Gastroesophageal sphincter (tissue), 4 donors: ENCODE measurements at regions not wholly inside any gene's neighbourhood (a gene's known extent, or its start where the extent isn't known, plus 50 kb on each side); places are given as distances from the start of the nearest gene placed in this dataset.

Experiments
- ATAC-seq: fragments of 150-250 bp; one replicate; pipeline ENCODE4 v1.9.1; 2016; ENCODE audit warnings: mild to moderate bottlenecking, moderate library complexity
- H3K27ac ChIP-seq, 4 donors: fragments of 200-600 bp; sonication (generic) in 3 of 4; 1 replicate in 3 of 4; 2 replicates in 1 of 4; pipeline ENCODE4 v1.5.1; 2016 to 2019
- H3K27me3 ChIP-seq: fragments of 200-600 bp; sonication (generic); one replicate; pipeline ENCODE4 v1.5.1; 2019
- H3K36me3 ChIP-seq, 2 donors: fragments of 200-600 bp; sonication (generic); one replicate each; pipeline ENCODE4 v1.5.1; 2019; ENCODE audit warnings: control low read depth in 1 of 2
- H3K4me1 ChIP-seq, 3 donors: fragments of 200-600 bp; sonication (generic); 1 replicate in 2 of 3; 2 replicates in 1 of 3; pipeline ENCODE4 v1.5.1; 2016 to 2019; ENCODE audit warnings: control low read depth in 2 of 3
- H3K4me3 ChIP-seq, 2 donors: fragments of 200-600 bp; sonication (generic); one replicate each; pipeline ENCODE4 v1.5.1; 2019; ENCODE audit warnings: mild to moderate bottlenecking in 1 of 2, moderate library complexity in 1 of 2
- H3K9me3 ChIP-seq, 3 donors: fragments of 200-600 bp; sonication (generic); one replicate each; pipeline ENCODE4 v1.5.1; 2017 to 2019; ENCODE audit warnings: control low read depth in 2 of 3
- CTCF ChIP-seq, 4 experiments: fragments of 200-600 bp in 2 of 4; fragments of 450-650 bp in 2 of 4; sonication (generic) in 1 of 4; IDR thresholded peaks; one replicate each; pipeline ENCODE4 v1.5.1; 2017 to 2019; ENCODE audit warnings: antibody characterized with exemption in 4 of 4, mild to moderate bottlenecking in 2 of 4, moderate library complexity in 2 of 4
- EP300 ChIP-seq: sonication (generic); formaldehyde crosslinking; IDR thresholded peaks from one replicate; pipeline ENCODE4 v1.6.1; 2017; ENCODE audit warnings: antibody characterized with exemption, mild to moderate bottlenecking
- POLR2A ChIP-seq, 2 donors: fragments of 450-650 bp; IDR thresholded peaks; one replicate each; pipeline ENCODE4 v1.6.1; 2017; ENCODE audit warnings: antibody characterized with exemption in 2 of 2, mild to moderate bottlenecking in 2 of 2, moderate library complexity in 1 of 2
- POLR2AphosphoS5 ChIP-seq: sonication (generic); formaldehyde crosslinking; IDR thresholded peaks from one replicate; pipeline ENCODE4 v1.6.1; 2017; ENCODE audit warnings: antibody characterized with exemption
- WGBS, 2 donors: methylation state at CpG; one replicate each; pipeline ENCODE4 v1.1.5; 2018; ENCODE audit warnings: low coverage in 1 of 2; 5-methylcytosine and 5-hydroxymethylcytosine counted together

DNA sequence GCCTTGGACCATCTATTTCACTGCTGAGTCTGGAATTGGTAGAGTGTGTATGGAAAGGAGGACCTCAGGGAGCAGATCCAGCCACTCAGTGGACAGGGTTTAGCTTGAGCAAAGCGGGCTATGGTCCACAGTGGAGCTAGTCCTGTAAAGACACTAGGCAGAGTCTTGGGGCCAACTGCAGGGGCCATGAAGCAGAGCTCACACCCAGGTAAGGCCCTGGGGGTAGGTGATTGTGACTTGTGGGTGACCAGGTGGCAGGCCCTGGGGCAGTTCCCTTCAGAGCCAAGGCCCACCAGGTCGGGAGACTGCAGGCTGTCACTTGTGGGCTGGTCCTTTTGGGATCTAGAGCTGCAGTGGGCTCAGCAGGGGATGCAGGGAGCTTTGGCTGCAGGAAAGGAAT, 80.8 kb upstream of the EPHB3 start:
- TF ChIP-seq POLR2A (IDR thresholded peaks at IDR 0.05) (no peak), POLR2AphosphoS5 (no peak), EP300 (no peak), CTCF (IDR thresholded peaks at IDR 0.05) (no peak)
- H3K4me1 ChIP-seq: no peaks in the 10 kb centered on the region
- no peaks in the 10 kb centered on the region for H3K36me3 ChIP-seq
- WGBS, 2 donors: 90% methylated on average over 2 of the region's 2 CpGs; no CpG with 5 or more reads in 1 of the 2 donors
- no peak for ATAC-seq
- peaks cover 34% of the 10 kb centered on the region for H3K27me3 ChIP-seq
- peaks cover 0 to 9% (median 0%) of the 10 kb centered on the region in 3 donors for H3K9me3 ChIP-seq
- H3K4me3 ChIP-seq: no peak overlapping the region
- H3K27ac ChIP-seq: no peak overlapping the region

DNA sequence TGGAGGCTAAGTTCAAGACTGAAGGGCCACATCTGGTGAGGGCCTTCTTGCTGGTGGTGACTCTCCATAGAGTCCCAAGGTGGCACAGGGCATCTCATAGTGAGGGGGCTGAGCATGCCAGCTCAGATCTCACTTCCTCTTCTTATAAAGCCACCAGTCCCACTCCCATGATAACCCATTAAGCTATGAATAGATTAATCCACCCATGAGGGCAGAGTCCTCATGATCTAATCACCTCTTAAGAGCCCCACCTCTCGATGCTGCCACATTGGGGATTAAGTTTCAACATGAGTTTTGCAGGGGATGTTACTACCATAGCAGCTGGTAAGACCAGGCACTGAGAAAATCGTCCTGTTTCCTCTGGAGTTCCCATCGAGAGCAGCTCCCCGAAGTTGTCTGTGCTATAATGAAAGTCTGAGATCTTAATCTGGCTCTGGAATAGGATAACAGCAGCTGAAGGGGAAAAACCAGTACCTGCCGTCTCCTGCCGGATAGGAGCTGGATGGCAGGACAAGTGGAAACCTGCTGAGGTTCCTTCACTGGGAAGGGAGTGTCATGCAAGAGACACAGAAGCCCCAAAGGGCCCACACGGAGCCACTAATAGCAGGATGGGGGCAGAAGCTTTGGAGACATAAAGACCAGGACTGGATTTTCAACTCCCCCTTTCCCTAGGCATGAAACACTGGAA, 79.5 kb upstream of the EPHB3 start:
- ATAC-seq: no peak
- Histone ChIP-seq H3K4me1 (no peaks in the 10 kb centered on the region), H3K9me3 (peaks cover 0 to 7% (median 0%) of the 10 kb centered on the region in 3 donors), H3K36me3 (no peaks in the 10 kb centered on the region), H3K4me3 (no peak overlapping the region), H3K27me3 (peaks cover 36% of the 10 kb centered on the region), H3K27ac (no peak overlapping the region)
- WGBS, 2 donors: 44 to 63% methylated on average over 4 to 6 of the region's 7 CpGs
- TF ChIP-seq CTCF (IDR thresholded peaks at IDR 0.05): no peak
- TF ChIP-seq POLR2AphosphoS5: no peak
- no peak for TF ChIP-seq EP300
- TF ChIP-seq POLR2A (IDR thresholded peaks at IDR 0.05): no peak

GRCh38 chr3:184485241-184485640, 76.3 kb upstream of the EPHB3 start:
- Histone ChIP-seq H3K4me3 (no peak overlapping the region), H3K4me1 (no peaks in the 10 kb centered on the region), H3K36me3 (no peaks in the 10 kb centered on the region), H3K9me3 (no peaks in the 10 kb centered on the region), H3K27me3 (peaks cover 52% of the 10 kb centered on the region), H3K27ac (no peak overlapping the region)
- WGBS, 2 donors: 29 to 33% methylated on average over 2 of the region's 2 CpGs
- TF ChIP-seq POLR2AphosphoS5 (no peak), EP300 (no peak), CTCF (IDR thresholded peaks at IDR 0.05) (no peak), POLR2A (IDR thresholded peaks at IDR 0.05) (no peak)
- no peak for ATAC-seq

DNA sequence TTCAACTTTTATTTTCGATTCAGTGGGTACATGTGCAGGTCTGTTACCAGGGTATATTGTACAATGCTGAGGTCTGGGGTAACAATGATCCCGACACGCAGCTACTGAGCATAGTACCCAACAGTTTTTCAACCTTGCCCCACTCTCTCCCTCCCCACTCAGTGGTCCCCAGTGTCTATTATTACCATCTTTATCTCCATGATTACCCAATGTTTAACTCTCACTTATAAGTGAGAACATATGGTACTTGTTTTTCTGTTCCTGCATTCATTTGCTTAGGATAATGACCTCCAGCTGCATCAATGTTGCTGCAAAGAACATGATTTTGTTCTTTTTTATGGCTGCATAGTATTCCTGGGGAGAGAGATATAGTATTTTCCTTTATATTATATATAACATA, 75.7 kb upstream of the EPHB3 start:
- Histone ChIP-seq H3K36me3 (no peaks in the 10 kb centered on the region), H3K27ac (no peak overlapping the region), H3K4me3 (no peak overlapping the region), H3K4me1 (peaks cover 0 to 3% (median 0%) of the 10 kb centered on the region in 3 donors), H3K27me3 (peaks cover 53% of the 10 kb centered on the region), H3K9me3 (no peaks in the 10 kb centered on the region)
- TF ChIP-seq EP300 (no peak), POLR2A (IDR thresholded peaks at IDR 0.05) (no peak), POLR2AphosphoS5 (no peak), CTCF (IDR thresholded peaks at IDR 0.05) (no peak)
- ATAC-seq: no peak
- WGBS, 2 donors: 81 to 94% methylated on average over 3 of the region's 3 CpGs

- no peak for TF ChIP-seq CTCF (IDR thresholded peaks at IDR 0.05)
- no peak for TF ChIP-seq EP300
- no peak for TF ChIP-seq POLR2A (IDR thresholded peaks at IDR 0.05)
- no peak for TF ChIP-seq POLR2AphosphoS5
- no peaks in the 10 kb centered on the region for H3K36me3 ChIP-seq
- H3K27ac ChIP-seq: no peak overlapping the region
- no peaks in the 10 kb centered on the region for H3K9me3 ChIP-seq
- no peak for ATAC-seq
- H3K4me3 ChIP-seq: no peak overlapping the region
- peaks cover 53% of the 10 kb centered on the region for H3K27me3 ChIP-seq
- H3K4me1 ChIP-seq: peaks cover 0 to 9% (median 0%) of the 10 kb centered on the region in 3 donors
These were observed 75.0 kb upstream of the EPHB3 start for GRCh38 chr3:184486614-184487013.
